PFSK-1 (cell line): ENCODE measurements at regions not wholly inside any gene's neighbourhood (a gene's known extent, or its start where the extent isn't known, plus 50 kb on each side); places are given as distances from the start of the nearest gene placed in this dataset.

ENCODE experiments used
- FOXP2 ChIP-seq: optimal IDR thresholded peaks from 2 replicates; pipeline ENCODE3; 2011; ENCODE audit warnings: borderline replicate concordance, control low read depth, inconsistent platforms; ENCODE audit not compliant: insufficient read depth; ENCODE audit errors: extremely low read length, extremely low read depth
- POLR2AphosphoS5 ChIP-seq: IDR thresholded peaks from 2 replicates; pipeline ENCODE4 v1.6.1; 2012; ENCODE audit warnings: low read depth, mild to moderate bottlenecking, control low read depth, low read length, moderate library complexity
- SIN3A ChIP-seq: IDR thresholded peaks from 2 replicates; pipeline ENCODE4 v1.6.1; 2012; ENCODE audit warnings: mild to moderate bottlenecking, low read length, moderate library complexity, borderline replicate concordance; ENCODE audit not compliant: insufficient read depth
- TF ChIP-seq, protein P1 (sequence below), 2 experiments: IDR thresholded peaks; 2 replicates each; pipeline versions ENCODE4 v1.6.1 to v1.8.0; 2011 to 2012; ENCODE audit warnings: low read depth in 2 of 2, low read length in 2 of 2, control low read depth in 1 of 2, inconsistent platforms in 1 of 2, mild to moderate bottlenecking in 1 of 2, moderate library complexity in 1 of 2; ENCODE audit not compliant: insufficient read depth in 1 of 2

DNA sequence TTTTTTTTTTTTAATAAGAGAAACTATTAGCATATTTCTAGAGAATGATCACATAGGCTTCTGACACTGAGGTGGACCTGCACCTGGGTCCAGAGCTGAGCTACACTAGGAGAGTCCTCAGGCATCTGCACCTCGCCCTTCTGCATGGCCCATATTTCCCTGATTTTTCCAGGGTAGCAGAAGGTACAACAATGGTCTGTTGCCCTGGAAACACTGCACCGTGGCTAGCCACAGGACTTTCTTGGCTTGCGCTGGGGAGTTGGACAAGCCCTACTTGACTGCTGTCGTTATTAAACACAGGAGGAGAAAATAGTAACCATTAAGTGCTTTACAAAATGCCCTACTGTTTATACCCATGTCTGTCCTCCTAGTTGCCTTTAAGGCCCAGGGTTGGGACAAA is 615.7 kb upstream of the MEF2C start:
- TF ChIP-seq, protein P1, sequence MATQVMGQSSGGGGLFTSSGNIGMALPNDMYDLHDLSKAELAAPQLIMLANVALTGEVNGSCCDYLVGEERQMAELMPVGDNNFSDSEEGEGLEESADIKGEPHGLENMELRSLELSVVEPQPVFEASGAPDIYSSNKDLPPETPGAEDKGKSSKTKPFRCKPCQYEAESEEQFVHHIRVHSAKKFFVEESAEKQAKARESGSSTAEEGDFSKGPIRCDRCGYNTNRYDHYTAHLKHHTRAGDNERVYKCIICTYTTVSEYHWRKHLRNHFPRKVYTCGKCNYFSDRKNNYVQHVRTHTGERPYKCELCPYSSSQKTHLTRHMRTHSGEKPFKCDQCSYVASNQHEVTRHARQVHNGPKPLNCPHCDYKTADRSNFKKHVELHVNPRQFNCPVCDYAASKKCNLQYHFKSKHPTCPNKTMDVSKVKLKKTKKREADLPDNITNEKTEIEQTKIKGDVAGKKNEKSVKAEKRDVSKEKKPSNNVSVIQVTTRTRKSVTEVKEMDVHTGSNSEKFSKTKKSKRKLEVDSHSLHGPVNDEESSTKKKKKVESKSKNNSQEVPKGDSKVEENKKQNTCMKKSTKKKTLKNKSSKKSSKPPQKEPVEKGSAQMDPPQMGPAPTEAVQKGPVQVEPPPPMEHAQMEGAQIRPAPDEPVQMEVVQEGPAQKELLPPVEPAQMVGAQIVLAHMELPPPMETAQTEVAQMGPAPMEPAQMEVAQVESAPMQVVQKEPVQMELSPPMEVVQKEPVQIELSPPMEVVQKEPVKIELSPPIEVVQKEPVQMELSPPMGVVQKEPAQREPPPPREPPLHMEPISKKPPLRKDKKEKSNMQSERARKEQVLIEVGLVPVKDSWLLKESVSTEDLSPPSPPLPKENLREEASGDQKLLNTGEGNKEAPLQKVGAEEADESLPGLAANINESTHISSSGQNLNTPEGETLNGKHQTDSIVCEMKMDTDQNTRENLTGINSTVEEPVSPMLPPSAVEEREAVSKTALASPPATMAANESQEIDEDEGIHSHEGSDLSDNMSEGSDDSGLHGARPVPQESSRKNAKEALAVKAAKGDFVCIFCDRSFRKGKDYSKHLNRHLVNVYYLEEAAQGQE (IDR thresholded peaks at IDR 0.05; ENCODE audit: insufficient read depth in 1 of 2, low read depth in 2 of 2, low read length in 2 of 2) = no peak
- TF ChIP-seq SIN3A (no peak), POLR2AphosphoS5 (no peak), FOXP2 (no peak)
